HEK293T (cell line): ENCODE measurements at regions not wholly inside any gene's neighbourhood (a gene's known extent, or its start where the extent isn't known, plus 50 kb on each side); places are given as distances from the start of the nearest gene placed in this dataset.

Experiments
- ARNT ChIP-seq: fragments of 450-650 bp; IDR thresholded peaks from 2 replicates; pipeline ENCODE4 v1.6.1; 2017; ENCODE audit warnings: mild to moderate bottlenecking
- ELF4 ChIP-seq: fragments of 450-650 bp; IDR thresholded peaks from 2 replicates; pipeline ENCODE4 v1.6.1; 2017; ENCODE audit warnings: antibody characterized with exemption
- FOXA1 ChIP-seq: fragments of 450-650 bp; IDR thresholded peaks from 2 replicates; pipeline ENCODE4 v1.6.1; 2016; ENCODE audit warnings: mild to moderate bottlenecking
- FOXM1 ChIP-seq: fragments of 450-650 bp; IDR thresholded peaks from 2 replicates; pipeline ENCODE4 v1.6.1; 2017; ENCODE audit warnings: mild to moderate bottlenecking, borderline replicate concordance
- NFRKB ChIP-seq: fragments of 450-650 bp; IDR thresholded peaks from 2 replicates; pipeline ENCODE4 v1.6.1; 2016; ENCODE audit warnings: mild to moderate bottlenecking, moderate library complexity
- PKNOX1 ChIP-seq: fragments of 450-650 bp; IDR thresholded peaks from 2 replicates; pipeline ENCODE4 v1.6.1; 2016
- SP1 ChIP-seq: fragments of 450-650 bp; IDR thresholded peaks from 2 replicates; pipeline ENCODE4 v1.6.1; 2017
- SUZ12 ChIP-seq: fragments of 450-650 bp; IDR thresholded peaks from 2 replicates; pipeline ENCODE4 v1.6.1; 2016; ENCODE audit warnings: mild to moderate bottlenecking
- TARDBP ChIP-seq: fragments of 450-650 bp; IDR thresholded peaks from 2 replicates; pipeline ENCODE4 v1.6.1; 2016

GRCh38 chr6:141492521-141493284, 640.0 kb upstream of the GJE1 start:
- TF ChIP-seq FOXM1 (no peak), ELF4 (no peak), NFRKB (no peak), SP1 (no peak), FOXA1 (no peak), ARNT (no peak), TARDBP (no peak), PKNOX1 (no peak), SUZ12 (no peak)
